WTC11 (cell line): ENCODE measurements at regions not wholly inside any gene's neighbourhood (a gene's known extent, or its start where the extent isn't known, plus 50 kb on each side); places are given as distances from the start of the nearest gene placed in this dataset.

Source experiments
- ATAC-seq: fragments of 200-7000 bp; cut with Tn5 transposase; 2 replicates; pipeline ENCODE4 v1.10.0; 2021; ENCODE audit warnings: mild to moderate bottlenecking, moderate library complexity
- CTCF ChIA-PET: fragments of 300-600 bp; sonication (Branson Sonifier 250); formaldehyde crosslinking; loops from one replicate; lab custom pipeline; 2021; ENCODE audit warnings: antibody characterized with exemption; lab: Charles Lee
- POLR2A ChIA-PET: fragments of 350-600 bp; sonication (Branson Sonifier 250); formaldehyde crosslinking; loops from one replicate; lab custom pipeline; 2021; ENCODE audit warnings: antibody characterized with exemption; lab: Charles Lee
- DNase-seq: peaks from one replicate; pipeline ENCODE4 v3.0.0; 2021; ENCODE audit warnings: low spot score
- H3K27ac Mint-ChIP-seq: 2 replicates; pipeline ENCODE4 v1.8.0; 2021; ENCODE audit warnings: mixed read lengths
- H3K27me3 Mint-ChIP-seq: 2 replicates; pipeline ENCODE4 v1.8.0; 2021; ENCODE audit warnings: low read depth, mild to moderate bottlenecking, moderate library complexity, mixed read lengths
- H3K36me3 Mint-ChIP-seq: 2 replicates; pipeline ENCODE4 v1.8.0; 2021; ENCODE audit warnings: mixed read lengths
- H3K4me1 Mint-ChIP-seq: 2 replicates; pipeline ENCODE4 v1.8.0; 2022; ENCODE audit warnings: mixed read lengths
- H3K4me3 Mint-ChIP-seq: 2 replicates; pipeline ENCODE4 v1.8.0; 2021; ENCODE audit warnings: mild to moderate bottlenecking, moderate library complexity, mixed read lengths
- H3K9me3 Mint-ChIP-seq: 2 replicates; pipeline ENCODE4 v1.8.0; 2021; ENCODE audit warnings: mixed read lengths
- ATF1 ChIP-seq: sonication (generic); formaldehyde crosslinking; IDR thresholded peaks from 2 replicates; pipeline ENCODE4 v1.8.1; 2023; ENCODE audit warnings: mild to moderate bottlenecking, moderate library complexity, missing genetic modification reagents
- ATF6 ChIP-seq: sonication (generic); formaldehyde crosslinking; IDR thresholded peaks from 2 replicates; pipeline ENCODE4 v1.8.1; 2023; ENCODE audit warnings: mild to moderate bottlenecking, missing genetic modification reagents
- CREB1 ChIP-seq: sonication (generic); formaldehyde crosslinking; IDR thresholded peaks from 2 replicates; pipeline ENCODE4 v1.8.0; 2023; ENCODE audit warnings: mild to moderate bottlenecking, missing genetic modification reagents
- E2F5 ChIP-seq: sonication (generic); formaldehyde crosslinking; IDR thresholded peaks from 2 replicates; pipeline ENCODE4 v1.8.1; 2022; ENCODE audit warnings: mild to moderate bottlenecking, moderate library complexity, missing genetic modification reagents
- FOXK1 ChIP-seq: sonication (generic); formaldehyde crosslinking; IDR thresholded peaks from 2 replicates; pipeline ENCODE4 v1.8.0; 2022; ENCODE audit warnings: mild to moderate bottlenecking, moderate library complexity, missing genetic modification reagents
- FOXP1 ChIP-seq: sonication (generic); formaldehyde crosslinking; IDR thresholded peaks from 2 replicates; pipeline ENCODE4 v1.8.0; 2022; ENCODE audit warnings: missing genetic modification reagents, mild to moderate bottlenecking, moderate library complexity, borderline replicate concordance
- FOXP4 ChIP-seq: sonication (generic); formaldehyde crosslinking; IDR thresholded peaks from 2 replicates; pipeline ENCODE4 v1.8.0; 2022; ENCODE audit warnings: mild to moderate bottlenecking, missing genetic modification reagents
- GRHL2 ChIP-seq: fragments of 250-450 bp; sonication (Bioruptor Pico); IDR thresholded peaks from 2 replicates; pipeline ENCODE4 v1.8.0; 2022; ENCODE audit warnings: mild to moderate bottlenecking, moderate library complexity; ENCODE audit not compliant: insufficient replicate concordance, severe bottlenecking
- GTF2I ChIP-seq: fragments of 250-450 bp; sonication (Bioruptor Pico); conservative IDR thresholded peaks from 2 replicates; pipeline ENCODE4 v1.4.0; 2021; ENCODE audit warnings: mild to moderate bottlenecking
- IRF2 ChIP-seq: sonication (generic); formaldehyde crosslinking; IDR thresholded peaks from 2 replicates; pipeline ENCODE4 v1.8.0; 2022; ENCODE audit warnings: low read depth, missing genetic modification reagents, borderline replicate concordance
- JAZF1 ChIP-seq: fragments of 250-450 bp; sonication (Bioruptor Pico); IDR thresholded peaks from 2 replicates; pipeline ENCODE4 v1.9.0; 2021; ENCODE audit warnings: moderate library complexity, mild to moderate bottlenecking, inconsistent platforms
- MAX ChIP-seq: sonication (generic); formaldehyde crosslinking; IDR thresholded peaks from 2 replicates; pipeline ENCODE4 v1.8.0; 2022; ENCODE audit warnings: mild to moderate bottlenecking, missing genetic modification reagents
- MLX ChIP-seq: sonication (generic); formaldehyde crosslinking; IDR thresholded peaks from 2 replicates; pipeline ENCODE4 v1.8.1; 2023; ENCODE audit warnings: mild to moderate bottlenecking, missing genetic modification reagents, moderate library complexity
- MXD4 ChIP-seq: fragments of 250-450 bp; sonication (Bioruptor Pico); IDR thresholded peaks from 2 replicates; pipeline ENCODE4 v1.8.0; 2021; ENCODE audit warnings: mild to moderate bottlenecking, moderate library complexity, borderline replicate concordance
- NFE2L1 ChIP-seq: sonication (generic); formaldehyde crosslinking; IDR thresholded peaks from 2 replicates; pipeline ENCODE4 v1.8.1; 2023; ENCODE audit warnings: missing genetic modification reagents
- OVOL2 ChIP-seq: fragments of 250-450 bp; sonication (Bioruptor Pico); IDR thresholded peaks from 2 replicates; pipeline ENCODE4 v1.9.0; 2021; ENCODE audit warnings: mild to moderate bottlenecking, borderline replicate concordance
- PRRX2 ChIP-seq: fragments of 250-450 bp; sonication (Bioruptor Pico); IDR thresholded peaks from 2 replicates; pipeline ENCODE4 v1.8.0; 2021; ENCODE audit warnings: mild to moderate bottlenecking
- RORB ChIP-seq: fragments of 250-450 bp; sonication (Bioruptor Pico); IDR thresholded peaks from 2 replicates; pipeline ENCODE4 v1.9.0; 2021; ENCODE audit warnings: mild to moderate bottlenecking
- SMAD4 ChIP-seq: sonication (generic); formaldehyde crosslinking; IDR thresholded peaks from 2 replicates; pipeline ENCODE4 v1.8.0; 2022; ENCODE audit warnings: mild to moderate bottlenecking, missing genetic modification reagents
- STAT6 ChIP-seq: sonication (generic); formaldehyde crosslinking; conservative IDR thresholded peaks from 2 replicates; pipeline ENCODE4 v1.8.1; 2023; ENCODE audit warnings: mild to moderate bottlenecking, low read depth, missing genetic modification reagents, moderate library complexity
- TEAD4 ChIP-seq: sonication (generic); formaldehyde crosslinking; IDR thresholded peaks from 2 replicates; pipeline ENCODE4 v1.8.0; 2022; ENCODE audit warnings: mild to moderate bottlenecking, missing genetic modification reagents
- ZBTB21 ChIP-seq: sonication (generic); formaldehyde crosslinking; IDR thresholded peaks from 2 replicates; pipeline ENCODE4 v1.8.1; 2023; ENCODE audit warnings: mild to moderate bottlenecking, missing genetic modification reagents, borderline replicate concordance
- ZNF121 ChIP-seq: sonication (generic); formaldehyde crosslinking; IDR thresholded peaks from 2 replicates; pipeline ENCODE4 v1.8.0; 2023; ENCODE audit warnings: missing genetic modification reagents
- ZNF263 ChIP-seq: sonication (generic); formaldehyde crosslinking; IDR thresholded peaks from 2 replicates; pipeline ENCODE4 v1.8.1; 2022; ENCODE audit warnings: low read depth, mild to moderate bottlenecking, moderate library complexity, missing genetic modification reagents
- ZNF317 ChIP-seq: sonication (generic); formaldehyde crosslinking; IDR thresholded peaks from 2 replicates; pipeline ENCODE4 v1.8.1; 2023; ENCODE audit warnings: low read depth, mild to moderate bottlenecking, moderate library complexity, missing genetic modification reagents, borderline replicate concordance
- ZNF396 ChIP-seq: fragments of 250-450 bp; sonication (Bioruptor Pico); IDR thresholded peaks from 2 replicates; pipeline ENCODE4 v1.8.0; 2021; ENCODE audit warnings: mild to moderate bottlenecking, moderate library complexity, borderline replicate concordance
- ZNF423 ChIP-seq: fragments of 250-450 bp; sonication (Bioruptor Pico); IDR thresholded peaks from 2 replicates; pipeline ENCODE4 v2.1.2; 2022; ENCODE audit warnings: mild to moderate bottlenecking, moderate library complexity
- ZNF512 ChIP-seq: sonication (generic); formaldehyde crosslinking; IDR thresholded peaks from 2 replicates; pipeline ENCODE4 v1.8.1; 2022; ENCODE audit warnings: missing genetic modification reagents, borderline replicate concordance

GRCh38 chr10:83927166-83927565 is 212.1 kb upstream of the GHITM start:
- no peak for DNase-seq
- H3K4me3 Mint-ChIP-seq: no peak overlapping the region
- H3K27me3 Mint-ChIP-seq: peaks cover 3% of the 10 kb centered on the region; the same call in 1 of the 2 replicates
- peaks cover 55% of the 10 kb centered on the region for H3K4me1 Mint-ChIP-seq
- no peaks in the 10 kb centered on the region; the same call in 1 of the 2 replicates for H3K9me3 Mint-ChIP-seq
- TF ChIP-seq GTF2I (CRISPR knock-in tag) (no peak), RORB (CRISPR knock-in tag) (no peak), E2F5 (no peak), ATF6 (CRISPR knock-in tag) (no peak), ATF1 (CRISPR knock-in tag) (no peak), FOXP1 (no peak), IRF2 (CRISPR knock-in tag) (no peak), ZNF263 (no peak), STAT6 (CRISPR knock-in tag) (no peak), MXD4 (no peak), FOXK1 (no peak), TEAD4 (CRISPR knock-in tag) (no peak), FOXP4 (no peak), PRRX2 (no peak), CREB1 (CRISPR knock-in tag) (no peak), ZNF121 (CRISPR knock-in tag) (no peak), ZNF512 (CRISPR knock-in tag) (no peak)
- no peak overlapping the region for H3K27ac Mint-ChIP-seq
- no peaks in the 10 kb centered on the region for H3K36me3 Mint-ChIP-seq
- no peak for ATAC-seq
- CTCF ChIA-PET: interaction anchor here (1.1 kb wide), 1 partner anchor 9 kb away, joined by 5 read pairs; no protein-coding TSS in a partner anchor
- POLR2A ChIA-PET: no interaction called here

GRCh38 chr10:83929399-83929798 is 209.9 kb upstream of the GHITM start:
- H3K4me3 Mint-ChIP-seq: no peak overlapping the region
- CTCF ChIA-PET: interaction anchor here (0.7 kb wide), 1 partner anchor 58 kb away, joined by 3 read pairs; no protein-coding TSS in a partner anchor
- ATAC-seq: no peak
- H3K4me1 Mint-ChIP-seq: peaks cover 55% of the 10 kb centered on the region
- no peak for DNase-seq
- H3K36me3 Mint-ChIP-seq: no peaks in the 10 kb centered on the region
- peaks cover 3% of the 10 kb centered on the region; the same call in 1 of the 2 replicates for H3K27me3 Mint-ChIP-seq
- H3K9me3 Mint-ChIP-seq: no peaks in the 10 kb centered on the region; the same call in 1 of the 2 replicates
- POLR2A ChIA-PET: no interaction called here
- H3K27ac Mint-ChIP-seq: no peak overlapping the region
- TF ChIP-seq MLX (CRISPR knock-in tag) (no peak), ZBTB21 (CRISPR knock-in tag) (no peak), ZNF396 (CRISPR knock-in tag) (no peak), OVOL2 (CRISPR knock-in tag) (no peak), NFE2L1 (CRISPR knock-in tag) (no peak), ZNF423 (CRISPR knock-in tag) (no peak), GTF2I (CRISPR knock-in tag) (no peak), JAZF1 (CRISPR knock-in tag) (no peak), SMAD4 (CRISPR knock-in tag) (no peak), ZNF317 (CRISPR knock-in tag) (no peak), GRHL2 (CRISPR knock-in tag) (no peak), MAX (CRISPR knock-in tag) (no peak), ZNF263 (no peak)
